OCI-M1 (cell line): ENCODE measurements at regions not wholly inside any gene's neighbourhood (a gene's known extent, or its start where the extent isn't known, plus 50 kb on each side); places are given as distances from the start of the nearest gene placed in this dataset.
"Not testable (repeated sequence)": the region's sequence is repeated elsewhere in the genome, so short reads cannot be mapped to it uniquely, and the experiment has no call there.

ENCODE experiments used
- DNase-seq: peaks from one replicate; lab custom pipeline; 2025; lab: John Stamatoyannopoulos, UW

DNA sequence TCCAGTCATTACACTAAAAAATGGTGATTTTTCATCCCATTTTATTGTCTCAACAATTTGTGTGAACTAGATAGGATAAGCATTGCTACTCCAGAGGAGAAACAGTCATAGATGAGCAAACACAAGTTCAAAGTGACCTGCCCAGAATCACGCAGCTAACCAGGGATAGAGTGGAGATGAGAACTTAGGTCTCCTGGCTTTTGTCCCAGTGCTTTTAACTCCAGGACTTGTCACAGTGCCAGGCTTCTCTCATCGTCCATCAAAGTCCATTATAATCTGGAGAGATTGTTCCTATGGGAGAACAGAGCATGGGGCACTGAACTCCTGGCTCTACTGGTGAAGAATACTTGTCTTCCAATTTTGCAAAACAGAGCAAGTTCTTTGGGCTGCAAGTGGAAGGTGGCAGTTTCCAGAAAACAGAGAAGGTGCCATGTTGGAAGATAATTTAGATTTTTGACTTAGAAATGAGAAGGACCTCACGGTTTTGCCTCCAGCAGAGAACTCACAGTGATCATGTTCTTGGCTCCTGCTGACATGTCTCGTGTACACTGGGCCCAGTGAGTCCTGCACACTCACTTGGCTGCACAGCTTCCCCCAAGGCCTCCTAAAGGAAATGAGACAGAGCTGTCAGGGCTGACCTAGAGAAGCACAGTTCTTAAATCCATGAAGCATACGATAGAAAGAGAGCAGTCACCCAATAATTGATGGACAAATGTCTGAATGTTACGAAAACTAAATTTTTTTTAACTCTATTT, 322.9 kb upstream of the NRP1 start:
- DNase-seq = no peak

DNA sequence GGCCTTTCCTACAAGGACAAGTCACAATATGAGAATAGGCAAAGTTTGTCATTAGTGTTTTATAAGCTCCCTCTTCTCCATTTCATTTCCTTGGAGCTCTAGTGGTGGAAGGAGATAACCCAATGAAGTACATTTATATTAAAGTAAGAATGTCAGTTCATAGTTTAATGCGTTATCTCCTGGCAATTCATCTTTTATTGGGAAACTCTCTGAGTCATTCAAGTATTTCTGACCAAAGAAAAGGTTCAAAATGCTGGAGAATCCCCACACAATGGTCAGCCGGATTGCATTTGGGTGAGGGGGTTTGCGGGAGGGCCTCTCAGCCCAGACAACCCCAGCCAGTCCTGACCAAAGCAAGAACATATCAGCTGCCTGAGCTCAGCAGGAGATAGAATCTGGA, 321.5 kb upstream of the NRP1 start:
- no peak for DNase-seq

- no peak for DNase-seq
Observed at GRCh38 chr10:33655165-33655815, 320.8 kb upstream of the NRP1 start.

GRCh38 chr10:33653584-33654367, 319.3 kb upstream of the NRP1 start:
- no peak for DNase-seq

DNA sequence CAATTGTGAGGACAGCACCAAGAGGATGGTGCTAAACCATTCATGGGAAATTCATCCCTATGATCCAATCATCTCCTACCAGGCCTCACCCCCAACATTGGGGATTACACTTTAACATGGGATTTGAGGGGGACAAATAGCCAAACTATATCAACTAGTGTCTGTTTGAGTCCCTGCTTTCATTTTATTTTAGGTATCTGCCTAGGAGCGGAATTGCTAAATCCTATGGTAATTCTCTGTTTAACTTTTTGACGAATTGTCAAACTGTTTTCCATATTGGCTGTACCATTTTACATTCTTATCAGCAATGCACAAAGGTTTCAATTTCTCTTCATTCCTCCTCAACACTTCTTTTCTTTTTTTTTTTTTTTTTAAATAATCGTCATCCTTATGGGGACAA, 318.4 kb upstream of the NRP1 start:
- DNase-seq = no peak

GRCh38 chr10:33650131-33650530, 315.7 kb upstream of the NRP1 start:
- not testable (repeated sequence) for DNase-seq

GRCh38 chr10:33643042-33643441, 308.6 kb upstream of the NRP1 start:
- DNase-seq = no peak

GRCh38 chr10:33638891-33639290, 304.4 kb upstream of the NRP1 start:
- DNase-seq = no peak

DNA sequence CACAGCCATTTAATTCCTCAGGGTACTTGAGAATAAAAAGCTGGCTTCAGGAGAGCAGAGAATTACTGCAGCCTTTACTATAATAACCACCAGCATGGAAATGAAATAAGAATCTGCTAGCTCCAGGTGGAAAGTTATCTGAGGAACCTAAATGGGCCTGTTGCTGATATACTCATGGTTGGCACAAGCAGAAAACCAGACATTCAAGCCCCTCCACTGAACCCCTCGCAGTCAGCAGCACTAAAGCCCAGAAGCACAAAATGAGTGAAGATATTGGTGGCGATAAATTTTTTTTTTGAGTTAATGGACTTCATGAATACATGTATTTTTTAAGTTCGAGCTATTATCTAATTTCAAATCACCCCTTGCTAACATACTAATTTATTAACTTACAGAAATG, 303.9 kb upstream of the NRP1 start:
- DNase-seq = no peak

DNA sequence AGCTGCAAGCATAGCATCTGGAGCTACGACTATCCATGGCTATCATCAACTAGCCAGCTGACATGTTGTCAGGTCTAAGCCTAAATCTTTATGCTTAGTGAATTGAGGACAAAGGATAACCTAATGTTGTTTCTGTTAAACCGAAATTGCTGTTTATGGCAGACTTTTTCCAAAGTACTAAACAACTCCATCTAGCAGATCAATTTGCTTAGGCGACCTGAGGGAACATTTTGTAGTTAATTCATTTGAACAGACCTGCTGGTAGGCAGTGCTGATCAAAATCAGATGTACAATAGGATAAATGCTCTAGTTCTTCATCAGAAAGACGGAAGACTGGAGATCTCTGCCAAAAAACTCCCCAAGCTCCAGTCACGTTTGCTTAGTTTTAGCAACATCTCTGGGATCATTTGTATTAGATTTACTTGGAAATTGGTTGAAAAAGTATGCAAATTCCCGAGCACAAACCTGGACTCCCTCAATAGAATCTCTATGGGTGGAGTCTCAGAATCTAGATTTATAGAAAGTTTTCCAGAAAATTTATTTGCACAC, 301.6 kb upstream of the NRP1 start:
- no peak for DNase-seq

DNA sequence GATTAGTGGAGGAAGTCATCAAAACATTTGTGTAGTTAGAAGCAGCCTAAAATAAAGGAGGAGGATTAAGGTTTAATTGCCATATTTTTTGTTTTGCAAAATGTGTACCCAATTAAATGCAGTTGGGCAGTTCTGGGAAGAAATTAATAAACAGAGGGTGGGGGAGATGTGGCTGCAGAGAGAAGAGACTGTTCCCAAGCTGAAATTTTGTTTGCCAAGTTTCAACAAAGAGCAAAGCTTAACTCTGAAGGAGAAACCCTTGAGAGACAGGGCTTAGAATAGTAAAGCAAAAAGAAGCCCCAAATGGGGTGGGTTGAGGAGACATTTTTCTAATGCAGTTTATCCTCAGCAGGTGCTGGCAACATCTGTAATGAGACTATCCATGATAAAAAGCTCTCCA, 298.0 kb upstream of the NRP1 start:
- no peak for DNase-seq

GRCh38 chr10:33631991-33632390, 297.5 kb upstream of the NRP1 start:
- DNase-seq = no peak

GRCh38 chr10:33630761-33631160, 296.3 kb upstream of the NRP1 start:
- DNase-seq = no peak

DNA sequence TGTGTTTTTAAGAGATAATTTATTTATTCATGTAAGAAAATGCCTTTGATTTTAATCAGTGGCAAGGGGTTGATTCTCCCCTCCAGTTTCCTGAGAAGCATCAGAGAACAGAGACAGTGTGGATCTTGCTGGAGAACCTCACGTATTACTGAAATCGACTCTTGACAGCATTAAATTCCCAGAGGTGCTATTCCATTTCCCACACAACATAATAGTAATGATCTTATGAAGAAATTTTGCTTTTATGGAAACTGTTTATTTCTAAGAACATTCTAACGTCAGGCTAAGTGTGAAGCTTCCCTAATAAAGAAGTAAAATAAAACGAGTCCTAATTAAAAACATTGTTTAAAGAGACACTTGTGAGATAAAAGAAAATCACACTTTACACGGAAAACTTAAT, 293.1 kb upstream of the NRP1 start:
- DNase-seq = no peak

GRCh38 chr10:33626798-33627466, 292.5 kb upstream of the NRP1 start:
- no peak for DNase-seq

DNA sequence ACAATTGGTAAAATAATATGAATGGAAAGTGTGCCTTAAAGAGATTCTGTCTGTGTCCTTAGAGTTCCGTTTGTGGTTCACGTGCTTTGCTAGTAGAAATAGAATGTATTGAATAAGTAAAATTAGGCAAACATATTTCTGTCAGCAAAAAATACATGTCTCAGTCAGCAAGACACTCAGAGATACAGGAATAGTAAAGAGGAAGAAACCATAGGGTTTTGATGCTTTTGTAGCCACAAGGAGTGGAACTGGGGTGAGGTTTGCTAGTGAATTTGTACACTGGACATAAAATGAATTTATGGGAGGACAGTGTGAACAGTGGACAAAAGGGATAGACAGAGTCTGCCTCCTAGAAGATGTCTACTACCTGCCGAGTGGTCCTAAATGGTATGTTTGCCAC, 289.2 kb upstream of the NRP1 start:
- DNase-seq = no peak

DNA sequence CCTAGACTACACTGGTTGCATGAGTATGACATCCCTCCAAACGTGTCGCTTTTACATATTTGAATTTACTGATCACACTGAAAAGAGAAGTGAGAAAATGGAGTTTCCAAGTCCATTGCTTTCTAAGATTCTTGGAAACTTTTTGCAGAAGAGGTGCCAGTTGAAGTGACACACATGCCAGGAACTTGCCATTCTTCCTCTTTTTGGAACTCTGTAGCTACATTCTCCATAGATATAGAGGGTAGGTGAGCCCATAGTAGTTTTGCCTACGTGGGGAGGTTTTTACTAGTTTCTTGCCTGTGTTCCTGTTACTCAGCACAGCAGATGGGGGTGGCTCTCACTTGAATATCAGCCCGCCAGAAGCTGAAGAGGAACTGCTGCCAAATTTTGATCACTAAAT, 286.6 kb upstream of the NRP1 start:
- peak; percentile 47 for DNase-seq

DNA sequence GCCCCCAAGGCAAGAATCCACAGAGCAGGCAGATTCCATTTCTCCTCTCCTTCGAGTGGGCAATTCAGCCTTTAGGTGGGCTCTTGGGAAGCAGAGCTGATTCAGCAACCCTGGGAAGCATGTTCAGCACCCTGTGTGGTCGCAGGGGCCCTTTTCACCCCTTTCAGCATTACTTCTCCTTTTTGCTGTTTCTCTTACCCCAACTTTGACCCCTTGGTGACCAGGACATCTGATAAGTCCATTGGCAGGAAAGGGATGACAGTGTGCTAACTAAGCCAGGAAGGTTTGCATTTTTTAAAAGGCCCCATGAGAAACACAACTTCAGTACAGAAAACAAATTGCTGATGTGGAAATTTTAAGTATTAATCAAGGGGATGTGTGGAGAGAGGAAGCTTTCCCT, 283.7 kb upstream of the NRP1 start:
- DNase-seq = peak; percentile 74

- peak; percentile 24 for DNase-seq
Observed at GRCh38 chr10:33617381-33618080, 283.1 kb upstream of the NRP1 start.

GRCh38 chr10:33616956-33617355, 282.5 kb upstream of the NRP1 start:
- DNase-seq = no peak

DNA sequence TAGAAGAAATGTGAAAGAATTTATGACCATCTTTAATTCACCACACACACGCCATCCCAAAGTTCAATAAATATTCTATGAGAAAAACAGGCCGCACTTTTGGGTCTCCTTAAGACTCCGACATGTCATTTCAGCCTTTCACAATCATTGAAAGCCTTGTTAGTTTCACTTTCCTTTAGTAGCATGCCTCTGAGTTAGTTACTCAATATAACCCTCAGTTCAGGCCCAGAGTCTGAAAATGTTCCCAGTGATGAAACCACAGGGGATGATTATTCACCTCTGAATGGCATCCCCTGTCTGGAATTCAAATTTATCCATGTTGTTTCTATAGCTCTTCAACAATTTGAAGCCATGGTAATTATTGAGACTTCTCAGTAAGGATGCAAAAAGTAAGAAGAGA, 278.1 kb upstream of the NRP1 start:
- peak; percentile 76 for DNase-seq

DNA sequence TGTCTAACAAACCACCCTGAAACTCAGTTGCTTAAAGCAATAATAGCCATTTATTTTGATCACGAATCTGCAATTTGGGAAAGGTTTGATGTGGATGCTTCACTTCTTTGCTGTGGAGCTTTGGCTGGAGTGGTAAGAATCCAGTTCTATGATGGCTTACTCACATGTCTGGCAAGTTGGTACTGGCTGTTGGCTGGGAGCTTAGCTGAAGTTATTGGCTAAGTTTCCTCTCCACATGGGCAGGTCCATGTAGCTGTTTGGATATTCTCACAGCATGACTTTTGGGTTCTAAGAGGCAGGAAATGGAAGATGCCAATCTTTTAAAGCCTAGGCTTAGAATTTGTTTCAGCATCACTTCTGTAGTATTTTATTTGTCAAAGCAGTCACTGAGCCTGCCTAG, 277.6 kb upstream of the NRP1 start:
- DNase-seq = no peak
